ENCODE measurements at regions not wholly inside any gene's neighbourhood (a gene's known extent, or its start where the extent isn't known, plus 50 kb on each side); places are given as distances from the start of the nearest gene placed in this dataset.
"Not testable (repeated sequence)": the region's sequence is repeated elsewhere in the genome, so short reads cannot be mapped to it uniquely, and the experiment has no call there.

GRCh38 chrX:40788698-40789097 is 53.4 kb upstream of the MED14 start:
- H3K9me3 ChIP-seq; H3K27ac ChIP-seq; DNase-seq; H3K36me3 ChIP-seq; H3K4me1 ChIP-seq; H3K4me3 ChIP-seq; intact Hi-C loops (cut with DNase I); H3K27me3 ChIP-seq: not testable (repeated sequence)
- WGBS, 2 donors, result 96 to 97% methylated on average over 6 of the region's 6 CpGs

- H3K27me3 ChIP-seq, result no peaks in the 10 kb centered on the region
- H3K27ac ChIP-seq, result no peak overlapping the region
- intact Hi-C loops (cut with DNase I), result loop anchor here (5.0 to 10.0 kb wide), 2 partner anchors 55 to 322 kb away; partner anchors contain the start of gene MED14
- H3K36me3 ChIP-seq, result no peaks in the 10 kb centered on the region
- no peak overlapping the region for H3K4me3 ChIP-seq
- WGBS, 2 donors, result 71 to 72% methylated on average over 1 of the region's 1 CpG
- no peak for DNase-seq
- no peaks in the 10 kb centered on the region for H3K9me3 ChIP-seq
- no peak for TF ChIP-seq CTCF (IDR thresholded peaks at IDR 0.05)
- no peak for TF ChIP-seq POLR2A (IDR thresholded peaks at IDR 0.05)
- no peak for TF ChIP-seq POLR2AphosphoS5 (IDR thresholded peaks at IDR 0.05)
- TF ChIP-seq EP300 (IDR thresholded peaks at IDR 0.05), result no peak
- H3K4me1 ChIP-seq, result peaks cover 0 to 5% (median 2%) of the 10 kb centered on the region in 4 donors
Measured at GRCh38 chrX:40792433-40792832, 57.1 kb upstream of the MED14 start.

- intact Hi-C loops (cut with DNase I), result loop anchor here (2.0 to 10.0 kb wide), 3 partner anchors 57 to 320 kb away; partner anchors contain the start of gene MED14
- 82 to 87% methylated on average over 1 of the region's 1 CpG for WGBS, 2 donors
- DNase-seq, result not testable (repeated sequence)
Measured at GRCh38 chrX:40794829-40795130, 59.4 kb upstream of the MED14 start.

GRCh38 chrX:40799745-40800144 is 64.4 kb upstream of the MED14 start:
- H3K4me3 ChIP-seq, H3K27me3 ChIP-seq, H3K9me3 ChIP-seq, H3K4me1 ChIP-seq, H3K27ac ChIP-seq, H3K36me3 ChIP-seq, DNase-seq: not testable (repeated sequence)
- intact Hi-C loops (cut with DNase I), result loop anchor here (10.0 kb wide), 1 partner anchor 315 kb away; no protein-coding TSS in a partner anchor
- 13 to 67% methylated on average over 3 of the region's 3 CpGs for WGBS, 2 donors

More at GRCh38 chrX:40794829-40795130, 59.4 kb upstream of the MED14 start:
- not testable (repeated sequence) for H3K4me3 ChIP-seq, H3K27ac ChIP-seq, H3K27me3 ChIP-seq, H3K4me1 ChIP-seq, H3K36me3 ChIP-seq, H3K9me3 ChIP-seq

- DNase-seq, result no peak
- TF ChIP-seq CTCF (IDR thresholded peaks at IDR 0.05), result no peak
- TF ChIP-seq POLR2AphosphoS5 (IDR thresholded peaks at IDR 0.05), result no peak
- TF ChIP-seq POLR2A (IDR thresholded peaks at IDR 0.05), result no peak
- Histone ChIP-seq H3K9me3 (no peaks in the 10 kb centered on the region), H3K4me3 (no peak overlapping the region), H3K27me3 (no peaks in the 10 kb centered on the region), H3K4me1 (no peaks in the 10 kb centered on the region), H3K36me3 (no peaks in the 10 kb centered on the region), H3K27ac (no peak overlapping the region)
- WGBS, 2 donors, result 94 to 95% methylated on average over 13 of the region's 13 CpGs
- intact Hi-C loops (cut with DNase I), result no loop called here
Measured at GRCh38 chrX:40805404-40805803, 70.1 kb upstream of the MED14 start.

GRCh38 chrX:40806513-40807220 is 71.3 kb upstream of the MED14 start:
- H3K36me3 ChIP-seq, result no peaks in the 10 kb centered on the region
- no peaks in the 10 kb centered on the region for H3K27me3 ChIP-seq
- no peak for TF ChIP-seq POLR2A (IDR thresholded peaks at IDR 0.05)
- TF ChIP-seq CTCF (IDR thresholded peaks at IDR 0.05), result no peak
- TF ChIP-seq EP300 (IDR thresholded peaks at IDR 0.05), result no peak
- no peak for TF ChIP-seq POLR2AphosphoS5 (IDR thresholded peaks at IDR 0.05)
- H3K27ac ChIP-seq, result no peak overlapping the region
- no peak overlapping the region for H3K4me3 ChIP-seq
- intact Hi-C loops (cut with DNase I), result no loop called here
- H3K9me3 ChIP-seq, result no peaks in the 10 kb centered on the region
- no peak for DNase-seq
- H3K4me1 ChIP-seq, result no peaks in the 10 kb centered on the region
- 81 to 84% methylated on average over 8 of the region's 8 CpGs for WGBS, 2 donors

Measured in sigmoid colon (tissue), 6 donors.